ENCODE measurements at regions not wholly inside any gene's neighbourhood (a gene's known extent, or its start where the extent isn't known, plus 50 kb on each side); places are given as distances from the start of the nearest gene placed in this dataset.

GRCh38 chr14:89004166-89004565 lies 179.7 kb downstream of the TTC8 start:
- Histone ChIP-seq H4K5ac (ENCODE audit: low read depth, low read length) (peak overlapping the region; percentile 13), H3K9me3 (ENCODE audit: control insufficient read depth, insufficient read depth, low read length) (no peaks in the 10 kb centered on the region), H3K4me3 (ENCODE audit: insufficient read depth, low read depth, low read length) (no peak overlapping the region), H3K9ac (ENCODE audit: low read depth, low read length) (no peak overlapping the region), H2BK5ac (ENCODE audit: low read depth, low read length, poor library complexity, severe bottlenecking) (peak overlapping the region; percentile 83), H3K27ac (ENCODE audit: insufficient read depth, low read length) (peak overlapping the region; percentile 34), H2AFZ (replicated peaks; ENCODE audit: low read length, poor library complexity) (no peak overlapping the region), H3K23ac (ENCODE audit: low read depth, low read length) (peak overlapping the region; percentile 16; the same call in 1 of the 2 replicates), H4K91ac (ENCODE audit: insufficient read depth, low read depth, low read length) (peak overlapping the region; percentile 26; the same call in 1 of the 2 replicates), H3K18ac (ENCODE audit: low read depth, low read length) (peak overlapping the region; percentile 35), H2BK15ac (ENCODE audit: low read depth, low read length) (peak overlapping the region; percentile 85; the same call in 2 of the 3 replicates), H3K4ac (ENCODE audit: low read depth, low read length) (peak overlapping the region; percentile 58; the same call in 1 of the 2 replicates), H2BK20ac (ENCODE audit: low read depth, low read length) (peak overlapping the region; percentile 69), H3K14ac (replicated peaks; ENCODE audit: low read depth, low read length) (peak overlapping the region; percentile 85), H3K56ac (ENCODE audit: extremely low read depth, insufficient read depth, low read length) (no peak overlapping the region), H2BK120ac (ENCODE audit: low read depth, low read length) (peak overlapping the region; percentile 65; the same call in 1 of the 2 replicates), H3K4me1 (ENCODE audit: control insufficient read depth, insufficient read depth, low read length) (peaks cover 16% of the 10 kb centered on the region), H4K8ac (ENCODE audit: low read depth in 2 of 2, low read length in 2 of 2) (peak overlapping the region; percentile 17 to 35; a peak in 2 of 4 replicates), H2AK5ac (ENCODE audit: low read depth, low read length) (peak overlapping the region; percentile 5; the same call in 1 of the 2 replicates), H2AK9ac (replicated peaks; ENCODE audit: low read depth, low read length, poor library complexity) (no peak overlapping the region), H4K20me1 (ENCODE audit: insufficient read depth, low read length) (no peaks in the 10 kb centered on the region), H3K4me2 (ENCODE audit: low read depth, low read length) (no peak overlapping the region), H3K36me3 (ENCODE audit: control insufficient read depth, insufficient read depth, low read length) (no peaks in the 10 kb centered on the region), H3K79me1 (ENCODE audit: low read depth in 1 of 2, low read length in 2 of 2) (no peaks in the 10 kb centered on the region), H3K9me1 (ENCODE audit: insufficient read depth, low read length) (peaks cover 17% of the 10 kb centered on the region), H3K27me3 (ENCODE audit: control insufficient read depth, insufficient read depth, low read length) (no peaks in the 10 kb centered on the region)
- intact Hi-C loops (cut with micrococcal nuclease) = no loop called here
- no TSS peak for BruUV-seq (replicated peaks)
- ATAC-seq (ENCODE audit: low read depth) = peak; percentile 57
- in situ Hi-C loops (cut with MboI; ENCODE audit: low sequenced_read_pairs) = no loop called here
- CTCF ChIA-PET = no interaction called here
- DNase-seq = peak; percentile 78
- dilution Hi-C loops (cut with HindIII; ENCODE audit: low sequenced_read_pairs, unreplicated experiment) = no loop called here
- TF ChIP-seq CEBPB (IDR thresholded peaks at IDR 0.05; ENCODE audit: low read depth, low read length) (peak; percentile 83), MAZ (IDR thresholded peaks at IDR 0.05; ENCODE audit: borderline replicate concordance, low read depth, low read length) (no peak), NFE2L2 (IDR thresholded peaks at IDR 0.05; ENCODE audit: low read depth, low read length) (no peak), USF2 (IDR thresholded peaks at IDR 0.05; ENCODE audit: low read depth, low read length) (peak; percentile 58; the same call in 1 of the 2 replicates), ELK1 (IDR thresholded peaks at IDR 0.05; ENCODE audit: borderline replicate concordance, low read depth, low read length) (no peak), BHLHE40 (IDR thresholded peaks at IDR 0.05; ENCODE audit: low read depth, low read length) (peak; percentile 52; the same call in 1 of the 2 replicates)
- POLR2A ChIA-PET (ENCODE audit: unreplicated experiment) = interaction anchor here (0.5 kb wide), 1 partner anchor 27 kb away, joined by 4 read pairs; no protein-coding TSS in a partner anchor

Measured in IMR-90 (cell line).